HepG2 (cell line): ENCODE measurements at regions not wholly inside any gene's neighbourhood (a gene's known extent, or its start where the extent isn't known, plus 50 kb on each side); places are given as distances from the start of the nearest gene placed in this dataset.

Source experiments
- ATAC-seq: fragments of 200-7000 bp; cut with Tn5 transposase; 3 replicates; pipeline ENCODE4 v1.9.1; 2020; ENCODE audit warnings: mild to moderate bottlenecking, moderate library complexity
- BruUV-seq: library from RNA; stranded (reverse); fragments of 400-500 nt; replicated peaks from 2 replicates; lab custom pipeline; 2021; lab: Mats Ljungman, UMichigan
- CTCF ChIA-PET: fragments of 300-600 bp; formaldehyde crosslinking; extraction: SDS; loops from one replicate; lab custom pipeline; 2021; ENCODE audit warnings: low total read pairs, inconsistent platforms, low intra/inter-chr PET ratio; lab: Yijun Ruan, JAX
- POLR2A ChIA-PET: fragments of 350-600 bp; sonication (Branson Sonifier 250); formaldehyde crosslinking; loops from one replicate; lab custom pipeline; 2020; ENCODE audit warnings: antibody characterized with exemption, inconsistent platforms; lab: Yijun Ruan, JAX
- DNase-seq: peaks from one replicate; pipeline ENCODE4 v3.0.0-alpha.2; 2015; ENCODE audit warnings: low spot score
- FAIRE-seq: peaks from 3 replicates; lab custom pipeline; 2011; peaks lifted over from hg19 to GRCh38; lab: Jason Lieb, UNC
- H2AFZ ChIP-seq: one replicate; pipeline ENCODE4 v1.6.1; 2011; ENCODE audit warnings: low read length, inconsistent platforms
- H3K27ac ChIP-seq: fragments of 300-600 bp; 3 replicates; pipeline ENCODE4 v1.8.0; 2011; ENCODE audit warnings: mixed run types, mild to moderate bottlenecking, mixed read lengths, low read length, inconsistent platforms; ENCODE audit not compliant: insufficient read depth; ENCODE audit errors: extremely low read length
- H3K27me3 ChIP-seq, 2 experiments: fragments of 200-600 bp in 1 of 2; 2 replicates in 1 of 2; 3 replicates in 1 of 2; pipeline versions ENCODE4 v1.6.0 to v1.8.0; 2011; ENCODE audit warnings: low read length in 2 of 2, mild to moderate bottlenecking in 2 of 2, moderate library complexity in 2 of 2, inconsistent platforms in 1 of 2; ENCODE audit not compliant: insufficient read depth in 2 of 2, control insufficient read depth in 1 of 2
- H3K36me3 ChIP-seq, 2 experiments: fragments of 200-600 bp in 1 of 2; replicated peaks in 1 of 2; 2 replicates in 1 of 2; 3 replicates in 1 of 2; pipeline versions ENCODE4 v1.5.1 to v1.8.0; 2011; ENCODE audit warnings: low read length in 2 of 2, inconsistent platforms in 1 of 2; ENCODE audit not compliant: insufficient read depth in 2 of 2, control insufficient read depth in 1 of 2
- H3K4me1 ChIP-seq: 2 replicates; pipeline ENCODE4 v1.5.1; 2012; ENCODE audit warnings: low read length, inconsistent platforms; ENCODE audit not compliant: insufficient read depth
- H3K4me2 ChIP-seq: 2 replicates; pipeline ENCODE4 v1.6.0; 2011; ENCODE audit warnings: low read depth, low read length, inconsistent platforms
- H3K4me3 ChIP-seq, 3 experiments: fragments of 200-600 bp in 1 of 3; sonication (generic), shearing (Covaris generic) in 1 of 3; replicated peaks in 1 of 3; 2 replicates each; pipeline ENCODE4 v1.5.1; 2011 to 2016; ENCODE audit warnings: low read length in 3 of 3, inconsistent platforms in 2 of 3, low read depth in 2 of 3, mild to moderate bottlenecking in 2 of 3, control low read depth in 1 of 3, mixed read lengths in 1 of 3; ENCODE audit not compliant: insufficient read depth in 1 of 3
- H3K79me2 ChIP-seq: one replicate; pipeline ENCODE4 v1.6.1; 2011; ENCODE audit warnings: low read length, inconsistent platforms; ENCODE audit not compliant: insufficient read depth
- H3K9ac ChIP-seq: 2 replicates; pipeline ENCODE4 v1.6.0; 2011; ENCODE audit warnings: mild to moderate bottlenecking, low read depth, low read length, inconsistent platforms; ENCODE audit not compliant: insufficient read depth
- H3K9me3 ChIP-seq: 2 replicates; pipeline ENCODE4 v1.5.1; 2012; ENCODE audit warnings: mild to moderate bottlenecking, low read length
- H4K20me1 ChIP-seq: 2 replicates; pipeline ENCODE4 v1.6.0; 2011; ENCODE audit warnings: inconsistent platforms, mild to moderate bottlenecking, low read length, moderate library complexity; ENCODE audit not compliant: insufficient read depth
- CEBPB ChIP-seq: IDR thresholded peaks from 2 replicates; pipeline ENCODE4 v1.6.1; 2011; ENCODE audit warnings: low read depth, low read length, improper control_type of control experiment, borderline replicate concordance
- REL ChIP-seq: sonication (generic); formaldehyde crosslinking; conservative IDR thresholded peaks from 2 replicates; pipeline ENCODE4 v1.8.0; 2022; ENCODE audit warnings: mild to moderate bottlenecking, missing genetic modification reagents, moderate library complexity
- SP2 ChIP-seq: sonication (generic); formaldehyde crosslinking; IDR thresholded peaks from 2 replicates; pipeline ENCODE4 v1.5.1; 2020; ENCODE audit warnings: mild to moderate bottlenecking, missing genetic modification reagents
- ZNF577 ChIP-seq: sonication (generic); formaldehyde crosslinking; IDR thresholded peaks from 2 replicates; pipeline ENCODE4 v1.4.0; 2020; ENCODE audit warnings: mild to moderate bottlenecking, low read depth, missing genetic modification reagents, borderline replicate concordance
- WGBS: methylation state at CpG from one replicate; pipeline ENCODE4 v1.1.6; 2017; ENCODE audit warnings: low lambda C conversion rate; 5-methylcytosine and 5-hydroxymethylcytosine counted together
- in situ Hi-C: cut with HindIII; loops from 2 replicates; pipeline ENCODE4 v1.10.0; 2017; ENCODE audit warnings: low pct_unique_long_range_greater_than_20kb; ENCODE audit not compliant: extremely low pct_ligation_motif_present
- intact Hi-C: fragments of 100-400 bp; cut with micrococcal nuclease; formaldehyde crosslinking; loops from one replicate; pipeline ENCODE4 v1.10.0; 2022; ENCODE audit not compliant: unreplicated experiment
- TF ChIP-seq, protein P1 (sequence below): IDR thresholded peaks from 2 replicates; pipeline ENCODE4 v1.6.1; 2016; ENCODE audit warnings: low read depth, control low read depth

- DNase-seq, result no peak
- Histone ChIP-seq H3K27me3 (no peaks in the 10 kb centered on the region; a peak in 1 of 5 replicates), H3K9me3 (no peaks in the 10 kb centered on the region)
- no peak for TF ChIP-seq SP2 (CRISPR knock-in tag)
- TF ChIP-seq CEBPB, result peak; percentile 46; the same call in 1 of the 2 replicates
- TF ChIP-seq, all 625 proteins: peak for 1
- POLR2A ChIA-PET, result no interaction called here
- no peak overlapping the region for H3K9ac ChIP-seq
- H4K20me1 ChIP-seq, result no peaks in the 10 kb centered on the region
- no peak overlapping the region for H2AFZ ChIP-seq
- intact Hi-C loops (loop anchor here (1.0 to 5.0 kb wide), 2 partner anchors 1100 to 1293 kb away; partner anchors contain the start of gene EPHB1), in situ Hi-C loops (loop anchor here (10.0 to 25.0 kb wide), 3 partner anchors 161 to 1283 kb away; partner anchors contain the start of gene EPHB1)
- FAIRE-seq, result no peak
- BruUV-seq, result no TSS peak
- H3K4me3 ChIP-seq, result no peak overlapping the region
- H3K36me3 ChIP-seq, result no peaks in the 10 kb centered on the region
- H3K27ac ChIP-seq, result no peak overlapping the region
- no peak overlapping the region for H3K4me2 ChIP-seq
- H3K4me1 ChIP-seq, result no peaks in the 10 kb centered on the region
- ATAC-seq, result no peak
- H3K79me2 ChIP-seq, result no peaks in the 10 kb centered on the region
- 31% methylated on average over 3 of the region's 3 CpGs for WGBS
- CTCF ChIA-PET, result interaction anchor here (1.3 to 1.5 kb wide), 3 partner anchors 159 to 1265 kb away, joined by 3 to 8 read pairs (median 8); partner anchors contain the start of gene EPHB1
Measured at GRCh38 chr3:135895734-135896121, 69.8 kb upstream of the PPP2R3A start.

GRCh38 chr3:135896613-135897012 lies 68.9 kb upstream of the PPP2R3A start:
- no peaks in the 10 kb centered on the region for H3K36me3 ChIP-seq
- TF ChIP-seq ZNF577, result no peak
- TF ChIP-seq, protein P1, sequence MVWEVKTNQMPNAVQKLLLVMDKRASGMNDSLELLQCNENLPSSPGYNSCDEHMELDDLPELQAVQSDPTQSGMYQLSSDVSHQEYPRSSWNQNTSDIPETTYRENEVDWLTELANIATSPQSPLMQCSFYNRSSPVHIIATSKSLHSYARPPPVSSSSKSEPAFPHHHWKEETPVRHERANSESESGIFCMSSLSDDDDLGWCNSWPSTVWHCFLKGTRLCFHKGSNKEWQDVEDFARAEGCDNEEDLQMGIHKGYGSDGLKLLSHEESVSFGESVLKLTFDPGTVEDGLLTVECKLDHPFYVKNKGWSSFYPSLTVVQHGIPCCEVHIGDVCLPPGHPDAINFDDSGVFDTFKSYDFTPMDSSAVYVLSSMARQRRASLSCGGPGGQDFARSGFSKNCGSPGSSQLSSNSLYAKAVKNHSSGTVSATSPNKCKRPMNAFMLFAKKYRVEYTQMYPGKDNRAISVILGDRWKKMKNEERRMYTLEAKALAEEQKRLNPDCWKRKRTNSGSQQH, result no peak
- no peak for TF ChIP-seq REL (CRISPR knock-in tag)
- TF ChIP-seq, all 625 proteins: peak for 0
- ChIA-PET CTCF (no interaction called here), POLR2A (no interaction called here)
- no peaks in the 10 kb centered on the region for H3K9me3 ChIP-seq
- no peak for FAIRE-seq
- intact Hi-C loops (loop anchor here (5.0 kb wide), 1 partner anchor 1294 kb away; no protein-coding TSS in a partner anchor), in situ Hi-C loops (loop anchor here (10.0 to 25.0 kb wide), 3 partner anchors 162 to 1284 kb away; partner anchors contain the start of gene EPHB1)
- no peak overlapping the region for H3K4me2 ChIP-seq
- H3K4me1 ChIP-seq, result no peaks in the 10 kb centered on the region
- no peak for ATAC-seq
- DNase-seq, result no peak
- no peak overlapping the region for H3K4me3 ChIP-seq
- WGBS, result 3% methylated on average over 2 of the region's 2 CpGs
- no peak overlapping the region for H2AFZ ChIP-seq
- BruUV-seq, result no TSS peak
- H3K9ac ChIP-seq, result no peak overlapping the region
- no peaks in the 10 kb centered on the region; a peak in 1 of 5 replicates for H3K27me3 ChIP-seq
- H4K20me1 ChIP-seq, result no peaks in the 10 kb centered on the region
- no peaks in the 10 kb centered on the region for H3K79me2 ChIP-seq
- H3K27ac ChIP-seq, result no peak overlapping the region
